HG02885 (cell line): ENCODE measurements at regions not wholly inside any gene's neighbourhood (a gene's known extent, or its start where the extent isn't known, plus 50 kb on each side); places are given as distances from the start of the nearest gene placed in this dataset.

Source experiments
- ATAC-seq: cut with Tn5 transposase; IDR thresholded peaks from one replicate; pipeline ENCODE4 v1.9.1; 2021; ENCODE audit warnings: mild to moderate bottlenecking; ENCODE audit not compliant: unreplicated experiment, poor library complexity

- ATAC-seq, result no peak
These were observed 118.5 kb downstream of the ACKR3 start for GRCh38 chr2:236688157-236688556.

DNA sequence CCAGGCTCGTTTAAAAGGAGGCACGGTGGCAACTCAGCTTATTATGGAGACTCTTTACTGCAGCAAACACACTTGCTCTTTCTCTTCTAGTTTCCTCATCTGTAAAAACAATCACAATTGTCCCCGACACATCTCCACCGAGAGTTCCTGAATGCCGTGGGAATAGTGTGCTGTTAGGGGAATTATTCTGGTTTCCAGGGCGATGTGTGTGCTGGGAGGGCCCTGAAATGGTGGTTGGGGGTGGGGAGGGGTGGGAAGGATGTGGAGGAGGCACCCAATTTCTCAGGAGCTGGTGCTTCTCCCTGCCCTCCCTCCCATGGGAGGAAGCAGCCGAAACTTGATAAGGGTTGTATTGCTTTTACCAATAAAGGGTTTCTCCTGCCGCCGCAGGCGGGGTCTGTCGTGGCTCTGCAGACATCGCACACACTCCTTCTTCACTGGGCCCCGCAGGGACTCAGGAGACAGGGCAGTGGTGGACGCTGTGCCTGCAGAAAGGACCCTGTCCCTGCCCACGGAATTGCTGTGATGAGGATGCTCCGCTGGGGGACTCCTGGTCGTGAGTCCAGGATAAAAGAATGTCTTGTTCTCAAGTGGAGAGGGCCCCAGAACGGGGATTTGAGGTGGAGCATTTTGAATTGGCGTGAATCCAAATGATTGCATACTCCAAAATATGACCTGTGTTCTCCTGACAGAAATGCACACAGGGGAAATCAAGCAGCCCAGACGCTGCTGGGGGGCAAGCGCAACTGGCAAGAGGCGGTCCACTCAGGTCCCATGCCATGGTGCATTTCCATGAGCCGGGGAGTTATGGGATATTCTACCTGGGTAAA is 119.2 kb downstream of the ACKR3 start:
- no peak for ATAC-seq

GRCh38 chr2:236689393-236689700 is 119.7 kb downstream of the ACKR3 start:
- ATAC-seq, result no peak

DNA sequence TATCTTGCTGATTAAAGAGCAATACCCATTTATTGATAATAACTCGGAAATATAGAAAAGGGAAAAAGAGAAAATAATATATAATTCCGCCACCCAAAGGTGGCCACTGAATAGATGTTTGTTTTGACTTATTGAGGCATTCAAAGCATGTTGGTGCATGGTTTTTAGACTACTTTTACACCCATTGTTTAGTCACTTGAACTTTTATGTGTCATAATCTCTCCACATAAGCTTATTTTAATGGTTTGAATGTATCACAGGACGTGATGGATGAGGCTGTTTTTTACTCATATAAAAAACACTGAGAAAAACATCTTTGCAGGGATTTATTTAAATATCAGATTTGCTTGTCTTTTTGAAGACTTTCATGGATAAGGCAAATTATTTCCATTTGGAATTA is 120.4 kb downstream of the ACKR3 start:
- ATAC-seq, result no peak

DNA sequence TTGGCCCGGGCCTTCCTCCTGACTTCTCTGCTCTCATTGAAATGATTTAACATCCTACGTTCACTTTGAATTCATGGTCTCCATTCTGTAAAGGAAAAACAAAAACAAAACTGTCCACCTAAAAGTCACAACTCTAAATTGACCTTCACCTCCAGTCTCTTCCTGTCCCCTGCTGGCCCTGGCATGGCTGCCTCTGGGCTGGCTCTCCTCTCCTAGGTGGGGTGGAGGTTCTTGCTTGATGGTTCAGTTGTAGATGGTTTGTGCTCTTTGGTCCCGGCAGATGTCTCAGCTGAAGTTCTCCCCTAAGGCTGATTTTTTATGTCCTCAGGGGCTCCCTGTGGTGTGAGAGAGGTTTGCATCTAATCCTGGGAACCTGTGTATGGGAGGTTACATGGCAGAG is 121.1 kb downstream of the ACKR3 start:
- ATAC-seq, result no peak

- no peak for ATAC-seq
These were observed 122.2 kb downstream of the ACKR3 start for GRCh38 chr2:236691799-236692167.

DNA sequence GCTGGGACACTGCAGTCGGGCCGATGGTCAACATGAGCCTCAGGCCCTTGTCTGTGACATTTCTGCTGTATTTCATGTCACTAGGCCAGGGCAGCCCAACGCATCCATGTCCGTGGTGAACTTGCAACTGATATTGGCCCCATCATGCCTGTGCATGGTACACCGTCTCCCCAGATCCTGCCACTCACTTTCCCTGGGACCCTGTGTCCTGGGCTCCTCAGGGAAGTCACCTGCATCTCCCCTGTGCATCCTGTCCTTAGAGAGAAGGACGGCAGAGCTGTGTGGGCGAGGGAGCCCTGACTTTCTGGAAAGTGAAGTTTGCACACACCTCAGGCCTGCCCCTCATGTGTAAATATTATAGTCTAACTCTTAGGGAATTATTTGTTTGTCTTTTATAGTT is 123.3 kb downstream of the ACKR3 start:
- no peak for ATAC-seq

GRCh38 chr2:236693531-236693930 is 123.9 kb downstream of the ACKR3 start:
- ATAC-seq, result no peak

GRCh38 chr2:236694146-236694888 is 124.7 kb downstream of the ACKR3 start:
- ATAC-seq, result no peak

- ATAC-seq, result no peak
These were observed 127.2 kb downstream of the ACKR3 start for GRCh38 chr2:236696834-236697233.

DNA sequence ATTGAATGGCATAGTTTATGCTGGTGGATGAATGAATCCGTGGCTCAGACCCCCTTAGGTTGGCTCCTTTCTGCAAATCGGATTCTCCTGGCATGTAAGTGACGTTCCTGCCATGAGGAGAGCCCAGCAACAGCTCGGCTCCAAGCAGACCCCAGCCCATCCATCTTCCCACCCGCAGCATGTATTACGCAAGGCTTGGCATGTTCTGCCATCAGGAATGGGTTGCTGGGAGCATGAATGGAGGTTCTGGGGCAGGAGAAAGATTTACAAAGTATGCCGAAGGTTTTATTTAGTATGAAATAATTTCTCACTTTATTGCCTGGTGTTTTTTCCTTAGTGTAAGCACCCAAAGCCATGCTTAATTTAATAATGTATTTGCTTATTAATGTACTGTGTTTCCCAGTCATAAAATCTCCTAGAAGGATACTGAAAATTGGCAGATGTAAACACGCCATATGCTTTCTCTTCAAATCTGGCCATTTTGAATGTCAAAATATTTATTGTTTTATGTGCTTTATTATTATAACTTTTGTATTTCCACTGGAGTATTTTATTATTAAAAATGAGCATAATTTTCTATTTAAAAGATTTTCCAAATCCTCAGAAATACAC is 128.5 kb downstream of the ACKR3 start:
- no peak for ATAC-seq

- ATAC-seq, result no peak
These were observed 131.1 kb downstream of the ACKR3 start for GRCh38 chr2:236700703-236701102.

DNA sequence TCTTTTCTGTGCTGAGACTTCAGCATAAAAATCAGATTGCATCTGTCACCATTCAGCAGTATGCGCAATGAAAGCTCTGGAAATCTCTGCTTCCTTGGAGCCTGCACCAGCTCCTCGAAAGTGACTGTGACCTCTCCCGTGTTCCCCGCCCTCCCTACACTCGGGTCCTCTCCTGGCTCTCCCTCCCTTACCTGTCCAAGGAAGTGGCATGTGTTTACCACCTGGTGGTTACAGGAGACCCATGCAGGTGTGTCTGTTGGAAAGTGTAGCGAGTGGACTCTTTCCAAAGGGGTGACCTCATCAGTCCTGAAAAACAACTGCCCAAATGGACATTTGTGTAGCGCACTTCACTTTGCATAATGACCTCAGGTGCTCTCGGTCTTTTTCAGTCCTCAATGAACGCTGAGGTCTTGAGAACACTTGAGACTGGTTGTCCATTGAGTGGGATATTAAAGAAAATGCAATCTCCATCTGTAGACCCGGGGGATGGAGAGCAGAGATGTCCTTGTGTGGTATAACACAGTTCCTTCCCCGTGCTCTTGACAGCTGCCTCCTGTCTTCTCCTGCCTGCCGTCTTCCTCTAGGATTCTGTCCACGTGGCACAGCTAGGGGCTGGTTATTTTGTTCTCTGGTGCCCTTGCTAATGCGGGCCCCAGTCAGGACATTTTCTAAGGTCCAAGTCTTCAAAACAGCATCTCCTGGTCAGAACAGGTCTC is 133.2 kb downstream of the ACKR3 start:
- ATAC-seq, result no peak

- ATAC-seq, result no peak
These were observed 133.7 kb downstream of the ACKR3 start for GRCh38 chr2:236703373-236703709.

DNA sequence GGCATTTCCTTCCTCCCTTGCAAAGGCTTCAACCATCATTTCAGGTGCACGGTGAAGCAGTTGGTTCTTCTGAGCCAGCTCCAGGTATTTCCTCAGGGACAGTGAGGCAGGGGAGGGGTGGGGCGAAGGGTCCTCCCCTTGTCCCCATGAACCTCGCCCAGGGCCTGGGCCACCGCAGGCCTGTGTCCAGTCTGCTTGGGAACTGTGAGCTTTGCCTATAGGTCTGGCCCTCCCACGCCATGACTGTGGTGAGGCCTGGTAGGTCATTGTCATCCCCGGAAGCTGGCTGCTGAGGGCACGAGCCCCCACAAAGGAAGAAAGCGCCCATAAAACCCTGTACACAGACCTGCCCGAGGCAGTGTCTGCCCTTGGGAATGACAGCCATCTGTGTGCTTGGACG is 134.3 kb downstream of the ACKR3 start:
- ATAC-seq, result no peak

- ATAC-seq, result no peak
These were observed 135.3 kb downstream of the ACKR3 start for GRCh38 chr2:236704887-236705286.

- ATAC-seq, result no peak
These were observed 135.9 kb downstream of the ACKR3 start for GRCh38 chr2:236705295-236706105.

GRCh38 chr2:236706288-236706687 is 136.7 kb downstream of the ACKR3 start:
- ATAC-seq, result no peak

DNA sequence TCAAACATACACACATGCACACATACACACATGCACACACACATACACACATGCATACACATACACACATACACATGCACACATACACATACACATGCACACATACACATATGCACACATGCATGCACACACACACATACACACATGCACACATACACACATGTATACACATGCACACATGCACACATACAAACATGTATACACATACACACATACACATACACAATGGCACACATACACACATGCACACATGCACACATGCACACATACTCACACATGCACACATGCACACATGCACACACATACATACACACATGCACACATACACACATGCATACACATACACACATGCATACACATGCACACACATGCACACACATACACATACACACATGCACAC is 137.2 kb downstream of the ACKR3 start:
- ATAC-seq, result no peak

DNA sequence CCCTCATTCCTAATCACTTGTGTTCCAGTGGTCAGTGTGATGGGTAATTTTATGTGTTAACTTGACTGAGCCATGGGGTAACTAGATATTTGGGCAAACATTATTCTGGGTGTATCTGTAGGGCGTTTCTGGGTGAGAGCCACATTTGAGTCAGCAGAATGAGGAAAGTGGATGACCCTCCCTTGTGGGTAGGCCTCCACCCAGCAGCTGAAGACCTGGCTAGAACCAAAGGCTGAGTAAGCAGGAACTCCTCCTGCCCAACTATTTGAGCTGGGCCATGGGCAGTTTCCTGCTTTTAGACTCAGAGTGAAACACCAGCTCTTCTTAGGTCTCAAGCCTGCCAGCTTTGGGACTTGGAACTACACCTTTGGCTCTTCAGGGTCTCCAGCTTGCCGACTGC is 141.8 kb downstream of the ACKR3 start:
- no peak for ATAC-seq
